ENCODE measurements at regions not wholly inside any gene's neighbourhood (a gene's known extent, or its start where the extent isn't known, plus 50 kb on each side); places are given as distances from the start of the nearest gene placed in this dataset.

GRCh38 chr3:176933704-176934103 is 263.6 kb downstream of the TBL1XR1 start:
- TF ChIP-seq CTCF (conservative IDR thresholded peaks at IDR 0.05; ENCODE audit: low read depth, low read length) (no peak), EZH2 (IDR thresholded peaks at IDR 0.05; ENCODE audit: borderline replicate concordance, low read depth, low read length, poor library complexity, severe bottlenecking) (no peak)
- no peaks in the 10 kb centered on the region for H3K9me3 ChIP-seq (ENCODE audit: low read depth, low read length, poor library complexity, severe bottlenecking)
- H3K27ac ChIP-seq (ENCODE audit: low read depth, low read length, poor library complexity, severe bottlenecking): no peak overlapping the region
- no TSS peak for BruUV-seq (replicated peaks)
- DNase-seq (ENCODE audit: low spot score): no peak
- no peaks in the 10 kb centered on the region for H3K27me3 ChIP-seq (replicated peaks; ENCODE audit: insufficient read depth, low read depth, low read length, poor library complexity)
- no peaks in the 10 kb centered on the region for H3K36me3 ChIP-seq (ENCODE audit: insufficient read depth, low read length, poor library complexity, severe bottlenecking)
- POLR2A ChIA-PET (ENCODE audit: low non-redundant PET): no interaction called here
- H3K4me1 ChIP-seq (ENCODE audit: insufficient read depth, low read length, poor library complexity, severe bottlenecking): peaks cover 18% of the 10 kb centered on the region
- H3K4me3 ChIP-seq (ENCODE audit: low read depth, low read length, poor library complexity, severe bottlenecking): no peak overlapping the region
- intact Hi-C loops (cut with micrococcal nuclease; ENCODE audit: unreplicated experiment): loop anchor here (10.0 kb wide), 1 partner anchor 1451 kb away; no protein-coding TSS in a partner anchor
- CTCF ChIA-PET: no interaction called here

- DNase-seq (ENCODE audit: low spot score): no peak
- POLR2A ChIA-PET (ENCODE audit: low non-redundant PET): no interaction called here
- Histone ChIP-seq H3K4me3 (ENCODE audit: low read depth, low read length, poor library complexity, severe bottlenecking) (no peak overlapping the region), H3K27me3 (replicated peaks; ENCODE audit: insufficient read depth, low read depth, low read length, poor library complexity) (no peaks in the 10 kb centered on the region), H3K4me1 (ENCODE audit: insufficient read depth, low read length, poor library complexity, severe bottlenecking) (peaks cover 16% of the 10 kb centered on the region), H3K36me3 (ENCODE audit: insufficient read depth, low read length, poor library complexity, severe bottlenecking) (no peaks in the 10 kb centered on the region), H3K9me3 (ENCODE audit: low read depth, low read length, poor library complexity, severe bottlenecking) (no peaks in the 10 kb centered on the region), H3K27ac (ENCODE audit: low read depth, low read length, poor library complexity, severe bottlenecking) (no peak overlapping the region)
- no TSS peak for BruUV-seq (replicated peaks)
- intact Hi-C loops (cut with micrococcal nuclease; ENCODE audit: unreplicated experiment): loop anchor here (10.0 kb wide), 1 partner anchor 1452 kb away; no protein-coding TSS in a partner anchor
- CTCF ChIA-PET: no interaction called here
- TF ChIP-seq EZH2 (IDR thresholded peaks at IDR 0.05; ENCODE audit: borderline replicate concordance, low read depth, low read length, poor library complexity, severe bottlenecking): no peak
- TF ChIP-seq CTCF (conservative IDR thresholded peaks at IDR 0.05; ENCODE audit: low read depth, low read length): no peak
These were observed 264.8 kb downstream of the TBL1XR1 start for GRCh38 chr3:176932433-176932832.

- no peaks in the 10 kb centered on the region for H3K36me3 ChIP-seq (ENCODE audit: insufficient read depth, low read length, poor library complexity, severe bottlenecking)
- H3K27me3 ChIP-seq (replicated peaks; ENCODE audit: insufficient read depth, low read depth, low read length, poor library complexity): no peaks in the 10 kb centered on the region
- ChIA-PET POLR2A (ENCODE audit: low non-redundant PET) (no interaction called here), CTCF (no interaction called here)
- intact Hi-C loops (cut with micrococcal nuclease; ENCODE audit: unreplicated experiment): loop anchor here (10.0 kb wide), 1 partner anchor 1453 kb away; no protein-coding TSS in a partner anchor
- TF ChIP-seq CTCF (conservative IDR thresholded peaks at IDR 0.05; ENCODE audit: low read depth, low read length) (no peak), EZH2 (IDR thresholded peaks at IDR 0.05; ENCODE audit: borderline replicate concordance, low read depth, low read length, poor library complexity, severe bottlenecking) (no peak)
- H3K4me1 ChIP-seq (ENCODE audit: insufficient read depth, low read length, poor library complexity, severe bottlenecking): peaks cover 12% of the 10 kb centered on the region
- no peak for DNase-seq (ENCODE audit: low spot score)
- H3K9me3 ChIP-seq (ENCODE audit: low read depth, low read length, poor library complexity, severe bottlenecking): no peaks in the 10 kb centered on the region
- no peak overlapping the region for H3K27ac ChIP-seq (ENCODE audit: low read depth, low read length, poor library complexity, severe bottlenecking)
- H3K4me3 ChIP-seq (ENCODE audit: low read depth, low read length, poor library complexity, severe bottlenecking): no peak overlapping the region
- no TSS peak for BruUV-seq (replicated peaks)
These were observed 265.3 kb downstream of the TBL1XR1 start for GRCh38 chr3:176931991-176932390.
